ENCODE measurements at regions not wholly inside any gene's neighbourhood (a gene's known extent, or its start where the extent isn't known, plus 50 kb on each side); places are given as distances from the start of the nearest gene placed in this dataset.

GRCh38 chr4:38570647-38571276 lies 93.2 kb upstream of the KLF3 start:
- TF ChIP-seq CTCF (IDR thresholded peaks at IDR 0.05; ENCODE audit: low read length): no peak
- TF ChIP-seq EZH2 (IDR thresholded peaks at IDR 0.05; ENCODE audit: borderline replicate concordance, low read length): no peak

All from OCI-LY1 (cell line).